HEK293 (cell line): ENCODE measurements at regions not wholly inside any gene's neighbourhood (a gene's known extent, or its start where the extent isn't known, plus 50 kb on each side); places are given as distances from the start of the nearest gene placed in this dataset.

ENCODE experiments used
- CTCF ChIA-PET: fragments of 350-600 bp; formaldehyde crosslinking; extraction: SDS; loops from one replicate; lab custom pipeline; 2021; ENCODE audit warnings: antibody characterized with exemption; lab: Yijun Ruan, JAX
- POLR2A ChIA-PET: fragments of 300-600 bp; formaldehyde crosslinking; extraction: SDS; loops from one replicate; lab custom pipeline; 2020; ENCODE audit warnings: antibody characterized with exemption, inconsistent platforms; lab: Yijun Ruan, JAX
- H3K27ac ChIP-seq: fragments of 200-500 bp; sonication (Bioruptor generic); 2 replicates; pipeline ENCODE4 v1.5.1; 2014; ENCODE audit warnings: low read depth, low read length, control low read depth, inconsistent platforms; ENCODE audit errors: extremely low read depth
- H3K36me3 ChIP-seq, 2 experiments: fragments of 200-500 bp in 1 of 2; sonication (Bioruptor generic) in 1 of 2; 1 replicate in 1 of 2; 2 replicates in 1 of 2; pipeline ENCODE4 v1.5.1; 2014 to 2017; ENCODE audit warnings: inconsistent platforms in 2 of 2, low read length in 2 of 2; ENCODE audit not compliant: control insufficient read depth in 2 of 2, insufficient read depth in 1 of 2
- H3K4me1 ChIP-seq: fragments of 200-500 bp; sonication (Bioruptor generic); 2 replicates; pipeline ENCODE4 v1.5.1; 2014; ENCODE audit warnings: mild to moderate bottlenecking, low read length, inconsistent platforms; ENCODE audit not compliant: control insufficient read depth, insufficient read depth
- H3K4me3 ChIP-seq: 2 replicates; pipeline ENCODE4 v1.5.1; 2011; ENCODE audit warnings: low read depth, mild to moderate bottlenecking, control low read depth, low read length, moderate library complexity
- H3K9me3 ChIP-seq: fragments of 200-500 bp; sonication (Bioruptor generic); 2 replicates; pipeline ENCODE4 v1.5.1; 2014; ENCODE audit warnings: low read depth, low read length, inconsistent platforms; ENCODE audit not compliant: control insufficient read depth, insufficient read depth
- BCL11B ChIP-seq: fragments of 450-650 bp; formaldehyde crosslinking; IDR thresholded peaks from 2 replicates; pipeline ENCODE4 v1.5.1; 2016; ENCODE audit warnings: low read depth, missing biosample characterization, missing genetic modification characterization
- CTCF ChIP-seq: fragments of 450-650 bp; formaldehyde crosslinking; IDR thresholded peaks from 2 replicates; pipeline ENCODE4 v1.5.1; 2016; ENCODE audit warnings: missing biosample characterization, missing genetic modification characterization
- GLI4 ChIP-seq: fragments of 450-650 bp; formaldehyde crosslinking; IDR thresholded peaks from 2 replicates; pipeline ENCODE4 v1.5.1; 2016; ENCODE audit warnings: missing biosample characterization, missing genetic modification characterization
- OSR2 ChIP-seq: fragments of 450-650 bp; formaldehyde crosslinking; IDR thresholded peaks from 2 replicates; pipeline ENCODE4 v1.5.1; 2016; ENCODE audit warnings: missing biosample characterization, missing genetic modification characterization
- SP7 ChIP-seq: fragments of 450-650 bp; formaldehyde crosslinking; IDR thresholded peaks from 2 replicates; pipeline ENCODE4 v1.5.1; 2016; ENCODE audit warnings: missing biosample characterization, missing genetic modification characterization
- ZBTB21 ChIP-seq: fragments of 450-650 bp; formaldehyde crosslinking; IDR thresholded peaks from 2 replicates; pipeline ENCODE4 v1.5.1; 2017; ENCODE audit warnings: missing biosample characterization, missing genetic modification characterization
- ZBTB48 ChIP-seq: fragments of 450-650 bp; formaldehyde crosslinking; IDR thresholded peaks from 2 replicates; pipeline ENCODE4 v1.5.1; 2016; ENCODE audit warnings: missing biosample characterization, missing genetic modification characterization
- ZBTB6 ChIP-seq: fragments of 450-650 bp; formaldehyde crosslinking; IDR thresholded peaks from 2 replicates; pipeline ENCODE4 v1.5.1; 2017; ENCODE audit warnings: missing biosample characterization, missing genetic modification characterization
- ZFHX2 ChIP-seq: fragments of 450-650 bp; formaldehyde crosslinking; conservative IDR thresholded peaks from 2 replicates; pipeline ENCODE4 v1.5.1; 2016; ENCODE audit warnings: missing biosample characterization, missing genetic modification characterization
- ZNF138 ChIP-seq: fragments of 450-650 bp; formaldehyde crosslinking; IDR thresholded peaks from 2 replicates; pipeline ENCODE4 v1.5.1; 2016; ENCODE audit warnings: missing biosample characterization, missing genetic modification characterization, borderline replicate concordance
- ZNF140 ChIP-seq: fragments of 450-650 bp; formaldehyde crosslinking; IDR thresholded peaks from 2 replicates; pipeline ENCODE4 v1.5.1; 2016; ENCODE audit warnings: missing biosample characterization, missing genetic modification characterization
- ZNF174 ChIP-seq: fragments of 450-650 bp; formaldehyde crosslinking; IDR thresholded peaks from 2 replicates; pipeline ENCODE4 v1.5.0; 2017; ENCODE audit warnings: missing biosample characterization, mild to moderate bottlenecking, missing genetic modification characterization
- ZNF211 ChIP-seq: fragments of 450-650 bp; formaldehyde crosslinking; IDR thresholded peaks from 2 replicates; pipeline ENCODE4 v1.5.1; 2016; ENCODE audit warnings: low read depth, missing biosample characterization, missing genetic modification characterization
- ZNF239 ChIP-seq: fragments of 450-650 bp; formaldehyde crosslinking; IDR thresholded peaks from 2 replicates; pipeline ENCODE4 v1.5.1; 2016; ENCODE audit warnings: missing biosample characterization, missing genetic modification characterization
- ZNF266 ChIP-seq: fragments of 450-650 bp; formaldehyde crosslinking; IDR thresholded peaks from 2 replicates; pipeline ENCODE4 v1.5.1; 2016; ENCODE audit warnings: missing biosample characterization, missing genetic modification characterization, low read depth
- ZNF362 ChIP-seq: fragments of 450-650 bp; formaldehyde crosslinking; IDR thresholded peaks from 2 replicates; pipeline ENCODE4 v1.5.1; 2016; ENCODE audit warnings: missing biosample characterization, missing genetic modification characterization
- ZNF449 ChIP-seq: fragments of 450-650 bp; formaldehyde crosslinking; IDR thresholded peaks from 2 replicates; pipeline ENCODE4 v1.5.1; 2017; ENCODE audit warnings: missing biosample characterization, mild to moderate bottlenecking, missing genetic modification characterization, moderate library complexity
- ZNF560 ChIP-seq: fragments of 450-650 bp; formaldehyde crosslinking; IDR thresholded peaks from 2 replicates; pipeline ENCODE4 v1.5.1; 2017; ENCODE audit warnings: missing biosample characterization, missing genetic modification characterization, borderline replicate concordance
- ZNF585B ChIP-seq: fragments of 450-650 bp; formaldehyde crosslinking; IDR thresholded peaks from 2 replicates; pipeline ENCODE4 v1.5.1; 2016; ENCODE audit warnings: missing biosample characterization, missing genetic modification characterization
- ZNF596 ChIP-seq: fragments of 450-650 bp; IDR thresholded peaks from 2 replicates; pipeline ENCODE4 v1.5.0; 2018; ENCODE audit warnings: missing biosample characterization, mild to moderate bottlenecking, missing genetic modification characterization, moderate library complexity
- ZNF660 ChIP-seq: fragments of 450-650 bp; IDR thresholded peaks from 2 replicates; pipeline ENCODE4 v1.5.1; 2018; ENCODE audit warnings: missing biosample characterization, mild to moderate bottlenecking, missing genetic modification characterization
- ZNF776 ChIP-seq: fragments of 450-650 bp; formaldehyde crosslinking; IDR thresholded peaks from 2 replicates; pipeline ENCODE4 v1.5.0; 2017; ENCODE audit warnings: missing biosample characterization, missing genetic modification characterization, borderline replicate concordance
- ZSCAN18 ChIP-seq: fragments of 450-650 bp; formaldehyde crosslinking; IDR thresholded peaks from 2 replicates; pipeline ENCODE4 v1.5.1; 2016; ENCODE audit warnings: missing biosample characterization, missing genetic modification characterization

GRCh38 chr14:86799244-86799647 is 1193.7 kb downstream of the GALC start:
- ChIA-PET POLR2A (no interaction called here), CTCF (no interaction called here)
- no peaks in the 10 kb centered on the region for H3K4me1 ChIP-seq
- H3K9me3 ChIP-seq = no peaks in the 10 kb centered on the region
- TF ChIP-seq ZBTB21 (tag by site-specific recombination) = no peak
- no peak for TF ChIP-seq BCL11B (tag by site-specific recombination)
- TF ChIP-seq ZNF449 = no peak
- TF ChIP-seq ZNF585B (tag by site-specific recombination) = no peak
- TF ChIP-seq ZNF211 (tag by site-specific recombination) = no peak
- no peak for TF ChIP-seq GLI4
- TF ChIP-seq ZNF174 (tag by site-specific recombination) = no peak
- TF ChIP-seq ZNF660 (tag by site-specific recombination) = no peak
- no peak for TF ChIP-seq ZFHX2 (tag by site-specific recombination)
- TF ChIP-seq ZNF140 (tag by site-specific recombination) = no peak
- H3K36me3 ChIP-seq = no peaks in the 10 kb centered on the region
- no peak overlapping the region for H3K27ac ChIP-seq
- H3K4me3 ChIP-seq = no peak overlapping the region

GRCh38 chr14:86798330-86798729 is 1194.7 kb downstream of the GALC start:
- no peaks in the 10 kb centered on the region for H3K9me3 ChIP-seq
- TF ChIP-seq ZBTB6 (tag by site-specific recombination) = no peak
- TF ChIP-seq ZNF596 (tag by site-specific recombination) = no peak
- TF ChIP-seq ZSCAN18 = no peak
- no peak for TF ChIP-seq ZNF138 (tag by site-specific recombination)
- TF ChIP-seq ZNF362 (tag by site-specific recombination) = no peak
- no peak for TF ChIP-seq ZNF211 (tag by site-specific recombination)
- TF ChIP-seq ZBTB48 (tag by site-specific recombination) = no peak
- no peaks in the 10 kb centered on the region for H3K36me3 ChIP-seq
- no peaks in the 10 kb centered on the region for H3K4me1 ChIP-seq
- H3K4me3 ChIP-seq = no peak overlapping the region
- H3K27ac ChIP-seq = no peak overlapping the region
- POLR2A ChIA-PET = no interaction called here
- CTCF ChIA-PET = interaction anchor here (1.2 kb wide), 1 partner anchor 10 kb away, joined by 3 read pairs; no protein-coding TSS in a partner anchor

- CTCF ChIA-PET = interaction anchor here (1.2 kb wide), 1 partner anchor 9 kb away, joined by 3 read pairs; no protein-coding TSS in a partner anchor
- Histone ChIP-seq H3K9me3 (no peaks in the 10 kb centered on the region), H3K4me1 (no peaks in the 10 kb centered on the region), H3K36me3 (no peaks in the 10 kb centered on the region), H3K4me3 (no peak overlapping the region), H3K27ac (no peak overlapping the region)
- no peak for TF ChIP-seq SP7
- TF ChIP-seq ZBTB21 (tag by site-specific recombination) = no peak
- no peak for TF ChIP-seq ZNF560
- TF ChIP-seq ZNF266 = no peak
- no peak for TF ChIP-seq ZNF239 (tag by site-specific recombination)
- no peak for TF ChIP-seq ZNF776 (tag by site-specific recombination)
- no peak for TF ChIP-seq OSR2 (tag by site-specific recombination)
- TF ChIP-seq CTCF (tag by site-specific recombination) = no peak
- POLR2A ChIA-PET = no interaction called here
Measured at GRCh38 chr14:86797075-86797351, 1196.0 kb downstream of the GALC start.
